Stimulated activated CD8-positive, alpha-beta memory T cell treated with anti-CD3 and anti-CD28 coated beads, Interleukin-15, amount 100 ng/mL, for 48 hours (primary cell): ENCODE measurements at regions not wholly inside any gene's neighbourhood (a gene's known extent, or its start where the extent isn't known, plus 50 kb on each side); places are given as distances from the start of the nearest gene placed in this dataset.

Experiments
- DNase-seq, 2 donors: peaks; one replicate each; pipeline ENCODE4 v3.0.0-alpha.2; 2020; ENCODE audit warnings: low read depth in 2 of 2

- no peak for DNase-seq
These were observed 164.4 kb upstream of the VRK2 start for GRCh38 chr2:57881998-57882888.

- DNase-seq = no peak
These were observed 163.6 kb upstream of the VRK2 start for GRCh38 chr2:57882895-57883515.

GRCh38 chr2:57884281-57884680, 162.3 kb upstream of the VRK2 start:
- no peak for DNase-seq

GRCh38 chr2:57885742-57886141, 160.9 kb upstream of the VRK2 start:
- DNase-seq = no peak

GRCh38 chr2:57886161-57886786, 160.3 kb upstream of the VRK2 start:
- DNase-seq = no peak

GRCh38 chr2:57888463-57888862, 158.1 kb upstream of the VRK2 start:
- DNase-seq = no peak

- no peak for DNase-seq
These were observed 156.1 kb upstream of the VRK2 start for GRCh38 chr2:57890464-57890863.

GRCh38 chr2:57891086-57891712, 155.4 kb upstream of the VRK2 start:
- DNase-seq = no peak

GRCh38 chr2:57892920-57893319, 153.7 kb upstream of the VRK2 start:
- DNase-seq = no peak

- no peak for DNase-seq
These were observed 153.3 kb upstream of the VRK2 start for GRCh38 chr2:57893347-57893746.

GRCh38 chr2:57893786-57894185, 152.8 kb upstream of the VRK2 start:
- no peak for DNase-seq

- no peak for DNase-seq
These were observed 152.2 kb upstream of the VRK2 start for GRCh38 chr2:57894381-57894780.

GRCh38 chr2:57897920-57898319, 148.7 kb upstream of the VRK2 start:
- no peak for DNase-seq

- no peak for DNase-seq
These were observed 146.7 kb upstream of the VRK2 start for GRCh38 chr2:57899898-57900297.

- DNase-seq = no peak
These were observed 144.0 kb upstream of the VRK2 start for GRCh38 chr2:57902578-57902977.

GRCh38 chr2:57906152-57906732, 140.4 kb upstream of the VRK2 start:
- no peak for DNase-seq

- no peak for DNase-seq
These were observed 139.2 kb upstream of the VRK2 start for GRCh38 chr2:57907411-57907810.

- no peak for DNase-seq
These were observed 137.9 kb upstream of the VRK2 start for GRCh38 chr2:57908736-57909161.

GRCh38 chr2:57918126-57918525, 128.5 kb upstream of the VRK2 start:
- no peak for DNase-seq

- DNase-seq = no peak
These were observed 126.2 kb upstream of the VRK2 start for GRCh38 chr2:57920342-57920939.

- no peak for DNase-seq
These were observed 111.9 kb upstream of the VRK2 start for GRCh38 chr2:57934659-57935058.

GRCh38 chr2:57936216-57936615, 110.4 kb upstream of the VRK2 start:
- no peak for DNase-seq
